K562 (cell line): ENCODE measurements at regions not wholly inside any gene's neighbourhood (a gene's known extent, or its start where the extent isn't known, plus 50 kb on each side); places are given as distances from the start of the nearest gene placed in this dataset.

Experiments
- ATAC-seq: fragments of 200-7000 bp; cut with Tn5 transposase; 3 replicates; pipeline ENCODE4 v1.9.1; 2020; ENCODE audit warnings: moderate library complexity
- BruUV-seq: library from RNA; stranded (reverse); fragments of 400-500 nt; replicated peaks from 2 replicates; lab custom pipeline; 2021; lab: Mats Ljungman, UMichigan
- CTCF ChIA-PET: fragments of 300-600 bp; formaldehyde crosslinking; extraction: SDS; loops from one replicate; lab custom pipeline; 2021; ENCODE audit warnings: low intra/inter-chr PET ratio; lab: Yijun Ruan, JAX
- POLR2A ChIA-PET: fragments of 300-600, 350-650 bp; sonication (Branson Sonifier 250); formaldehyde crosslinking; extraction: SDS; loops from one replicate; lab custom pipeline; 2021; ENCODE audit warnings: antibody characterized with exemption, inconsistent platforms; lab: Yijun Ruan, JAX
- DNase-seq, 4 experiments: peaks; one replicate each; pipeline versions ENCODE4 v3.0.0 to v3.0.0-alpha.2; 2011 to 2018; ENCODE audit warnings: low spot score in 3 of 4, mixed read lengths in 3 of 4; ENCODE audit errors: extremely low read depth in 1 of 4
- FAIRE-seq: peaks from 2 replicates; lab custom pipeline; 2011; peaks lifted over from hg19 to GRCh38; lab: Jason Lieb, UNC
- H2AFZ ChIP-seq: 2 replicates; pipeline ENCODE4 v1.6.0; 2011; ENCODE audit warnings: low read depth, low read length, control low read depth, inconsistent platforms
- H3K27ac ChIP-seq: fragments of 200-600 bp; 3 replicates; pipeline ENCODE4 v1.8.0; 2011; ENCODE audit warnings: low read depth, mild to moderate bottlenecking, control low read depth, inconsistent platforms, low read length, moderate library complexity, mixed read lengths; ENCODE audit errors: extremely low read depth
- H3K27me3 ChIP-seq, 2 experiments: fragments of 300-600 bp in 1 of 2; 2 replicates in 1 of 2; 3 replicates in 1 of 2; pipeline versions ENCODE4 v1.6.0 to v1.8.0; 2011; ENCODE audit warnings: inconsistent platforms in 2 of 2, low read length in 2 of 2, mild to moderate bottlenecking in 1 of 2, mixed read lengths in 1 of 2, moderate library complexity in 1 of 2; ENCODE audit not compliant: control insufficient read depth in 2 of 2, insufficient read depth in 2 of 2
- H3K36me3 ChIP-seq: fragments of 300-600 bp; 3 replicates; pipeline ENCODE4 v1.8.0; 2011; ENCODE audit warnings: mild to moderate bottlenecking, low read length, inconsistent platforms; ENCODE audit not compliant: control insufficient read depth, insufficient read depth
- H3K4me1 ChIP-seq, 2 experiments: fragments of 200-600 bp in 1 of 2; replicated peaks in 1 of 2; 2 replicates in 1 of 2; 3 replicates in 1 of 2; pipeline versions ENCODE4 v1.5.1 to v1.8.0; 2011; ENCODE audit warnings: inconsistent platforms in 2 of 2, low read length in 2 of 2, mild to moderate bottlenecking in 1 of 2, mixed read lengths in 1 of 2, moderate library complexity in 1 of 2; ENCODE audit not compliant: control insufficient read depth in 2 of 2, insufficient read depth in 2 of 2
- H3K4me2 ChIP-seq: 2 replicates; pipeline ENCODE4 v1.6.1; 2011; ENCODE audit warnings: low read length, control low read depth, inconsistent platforms, mixed read lengths; ENCODE audit not compliant: insufficient read depth
- H3K4me3 ChIP-seq: fragments of 200-600 bp; sonication (generic), shearing (Covaris generic); 2 replicates; pipeline ENCODE4 v1.5.1; 2016; ENCODE audit warnings: control low read depth, inconsistent platforms
- H3K79me2 ChIP-seq: fragments of 200-600 bp; 3 replicates; pipeline ENCODE4 v1.8.0; 2011; ENCODE audit warnings: low read length, inconsistent platforms; ENCODE audit not compliant: control insufficient read depth, insufficient read depth
- H3K9ac ChIP-seq, 2 experiments: 2 replicates each; pipeline versions ENCODE4 v1.6.0 to v1.6.1; 2011; ENCODE audit warnings: low read depth in 2 of 2, low read length in 2 of 2, control low read depth in 1 of 2, inconsistent platforms in 1 of 2, mild to moderate bottlenecking in 1 of 2, mixed read lengths in 1 of 2; ENCODE audit not compliant: insufficient read depth in 1 of 2
- H3K9me1 ChIP-seq: one replicate; pipeline ENCODE4 v1.6.0; 2011; ENCODE audit warnings: inconsistent platforms, mild to moderate bottlenecking, low read length, moderate library complexity; ENCODE audit not compliant: control insufficient read depth, insufficient read depth
- H3K9me3 ChIP-seq: replicated peaks from 2 replicates; pipeline ENCODE4 v1.5.1; 2011; ENCODE audit warnings: low read depth, low read length, inconsistent platforms; ENCODE audit not compliant: control insufficient read depth, insufficient read depth
- H4K20me1 ChIP-seq: replicated peaks from 2 replicates; pipeline ENCODE4 v1.6.1; 2011; ENCODE audit warnings: low read length, inconsistent platforms, mixed read lengths; ENCODE audit not compliant: control insufficient read depth, insufficient read depth
- DNMT1 ChIP-seq: fragments of 450-650 bp; IDR thresholded peaks from 2 replicates; pipeline ENCODE4 v1.6.1; 2016; ENCODE audit warnings: antibody characterized with exemption, mild to moderate bottlenecking
- WGBS: fragments of 100-300 bp; shearing (Covaris generic); methylation state at CpG from one replicate; pipeline ENCODE4 v1.1.6; 2016; ENCODE audit warnings: low coverage, mixed read lengths; ENCODE audit not compliant: insufficient coverage; ENCODE audit errors: missing lambda C conversion rate; 5-methylcytosine and 5-hydroxymethylcytosine counted together
- in situ Hi-C: fragments of 300-500 bp; cut with MboI; formaldehyde crosslinking; loops from 4 replicates; pipeline ENCODE4 v1.15.0; 2018; ENCODE audit warnings: inconsistent platforms, mixed read lengths
- intact Hi-C: fragments of 100-400 bp; cut with micrococcal nuclease; formaldehyde crosslinking; loops from 2 replicates; pipeline ENCODE4 v1.14.2; 2022
- TF ChIP-seq, protein P1 (sequence below): fragments of 450-650 bp; formaldehyde crosslinking; conservative IDR thresholded peaks from 2 replicates; pipeline ENCODE4 v1.4.0; 2022; ENCODE audit warnings: mild to moderate bottlenecking, missing genetic modification characterization
- TF ChIP-seq, protein P2 (sequence below), 2 experiments: fragments of 450-650 bp in 1 of 2; sonication (generic) in 1 of 2; formaldehyde crosslinking in 1 of 2; IDR thresholded peaks; 2 replicates each; pipeline versions ENCODE4 v1.7.1 to v1.9.0; 2016 to 2022; ENCODE audit warnings: inconsistent platforms in 1 of 2, mild to moderate bottlenecking in 1 of 2, missing genetic modification reagents in 1 of 2

DNA sequence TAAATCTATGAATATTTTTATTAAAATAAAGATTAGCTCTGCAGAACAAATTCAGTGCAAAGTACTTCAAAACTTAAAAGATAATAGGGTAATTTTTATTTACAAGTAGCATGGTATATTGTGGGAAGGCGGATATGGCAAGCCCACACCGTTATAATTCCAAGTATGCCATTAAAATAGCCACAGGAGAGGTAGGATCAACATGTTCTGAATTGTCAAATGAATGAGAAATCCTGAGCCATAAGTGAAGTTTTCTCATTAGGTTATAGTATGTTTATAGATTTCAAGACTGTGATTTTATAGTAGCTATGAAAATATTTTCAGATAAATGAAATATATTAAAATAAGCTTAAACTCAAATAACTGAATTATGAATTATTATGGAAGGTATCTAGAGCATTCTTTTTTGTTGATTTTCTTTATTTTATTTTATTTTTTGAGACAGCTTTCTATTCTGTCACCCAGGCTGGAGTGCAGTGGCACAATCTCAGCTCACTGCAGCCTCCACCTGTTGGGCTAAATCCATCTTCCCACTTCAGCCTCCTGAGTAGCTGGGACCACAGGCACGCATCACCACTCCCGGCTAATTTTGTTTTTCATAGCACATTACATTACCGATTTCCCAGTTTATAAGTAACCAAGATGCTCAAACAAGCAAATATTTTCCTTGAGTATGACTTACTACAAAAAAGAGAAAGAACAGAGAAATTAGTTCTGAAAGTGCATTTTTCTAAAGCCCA, 956.6 kb downstream of the GATA3 start:
- POLR2A ChIA-PET: no interaction called here
- H3K79me2 ChIP-seq: no peaks in the 10 kb centered on the region
- no peaks in the 10 kb centered on the region for H4K20me1 ChIP-seq
- intact Hi-C loops: no loop called here
- CTCF ChIA-PET: no interaction called here
- DNase-seq: no peak
- H3K9ac ChIP-seq: no peak overlapping the region
- no peak overlapping the region for H3K4me2 ChIP-seq
- H3K4me3 ChIP-seq: no peak overlapping the region
- no peak for ATAC-seq
- H2AFZ ChIP-seq: no peak overlapping the region
- H3K9me1 ChIP-seq: no peaks in the 10 kb centered on the region
- no peaks in the 10 kb centered on the region for H3K9me3 ChIP-seq
- H3K27me3 ChIP-seq: no peaks in the 10 kb centered on the region
- no peaks in the 10 kb centered on the region for H3K4me1 ChIP-seq
- WGBS: 4% methylated on average over 5 of the region's 5 CpGs
- no peaks in the 10 kb centered on the region for H3K36me3 ChIP-seq
- no TSS peak for BruUV-seq
- FAIRE-seq: no peak
- H3K27ac ChIP-seq: no peak overlapping the region
- TF ChIP-seq DNMT1: no peak
- TF ChIP-seq, protein P1, sequence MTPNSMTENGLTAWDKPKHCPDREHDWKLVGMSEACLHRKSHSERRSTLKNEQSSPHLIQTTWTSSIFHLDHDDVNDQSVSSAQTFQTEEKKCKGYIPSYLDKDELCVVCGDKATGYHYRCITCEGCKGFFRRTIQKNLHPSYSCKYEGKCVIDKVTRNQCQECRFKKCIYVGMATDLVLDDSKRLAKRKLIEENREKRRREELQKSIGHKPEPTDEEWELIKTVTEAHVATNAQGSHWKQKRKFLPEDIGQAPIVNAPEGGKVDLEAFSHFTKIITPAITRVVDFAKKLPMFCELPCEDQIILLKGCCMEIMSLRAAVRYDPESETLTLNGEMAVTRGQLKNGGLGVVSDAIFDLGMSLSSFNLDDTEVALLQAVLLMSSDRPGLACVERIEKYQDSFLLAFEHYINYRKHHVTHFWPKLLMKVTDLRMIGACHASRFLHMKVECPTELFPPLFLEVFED (CRISPR knock-in tag): no peak
- TF ChIP-seq, protein P2, sequence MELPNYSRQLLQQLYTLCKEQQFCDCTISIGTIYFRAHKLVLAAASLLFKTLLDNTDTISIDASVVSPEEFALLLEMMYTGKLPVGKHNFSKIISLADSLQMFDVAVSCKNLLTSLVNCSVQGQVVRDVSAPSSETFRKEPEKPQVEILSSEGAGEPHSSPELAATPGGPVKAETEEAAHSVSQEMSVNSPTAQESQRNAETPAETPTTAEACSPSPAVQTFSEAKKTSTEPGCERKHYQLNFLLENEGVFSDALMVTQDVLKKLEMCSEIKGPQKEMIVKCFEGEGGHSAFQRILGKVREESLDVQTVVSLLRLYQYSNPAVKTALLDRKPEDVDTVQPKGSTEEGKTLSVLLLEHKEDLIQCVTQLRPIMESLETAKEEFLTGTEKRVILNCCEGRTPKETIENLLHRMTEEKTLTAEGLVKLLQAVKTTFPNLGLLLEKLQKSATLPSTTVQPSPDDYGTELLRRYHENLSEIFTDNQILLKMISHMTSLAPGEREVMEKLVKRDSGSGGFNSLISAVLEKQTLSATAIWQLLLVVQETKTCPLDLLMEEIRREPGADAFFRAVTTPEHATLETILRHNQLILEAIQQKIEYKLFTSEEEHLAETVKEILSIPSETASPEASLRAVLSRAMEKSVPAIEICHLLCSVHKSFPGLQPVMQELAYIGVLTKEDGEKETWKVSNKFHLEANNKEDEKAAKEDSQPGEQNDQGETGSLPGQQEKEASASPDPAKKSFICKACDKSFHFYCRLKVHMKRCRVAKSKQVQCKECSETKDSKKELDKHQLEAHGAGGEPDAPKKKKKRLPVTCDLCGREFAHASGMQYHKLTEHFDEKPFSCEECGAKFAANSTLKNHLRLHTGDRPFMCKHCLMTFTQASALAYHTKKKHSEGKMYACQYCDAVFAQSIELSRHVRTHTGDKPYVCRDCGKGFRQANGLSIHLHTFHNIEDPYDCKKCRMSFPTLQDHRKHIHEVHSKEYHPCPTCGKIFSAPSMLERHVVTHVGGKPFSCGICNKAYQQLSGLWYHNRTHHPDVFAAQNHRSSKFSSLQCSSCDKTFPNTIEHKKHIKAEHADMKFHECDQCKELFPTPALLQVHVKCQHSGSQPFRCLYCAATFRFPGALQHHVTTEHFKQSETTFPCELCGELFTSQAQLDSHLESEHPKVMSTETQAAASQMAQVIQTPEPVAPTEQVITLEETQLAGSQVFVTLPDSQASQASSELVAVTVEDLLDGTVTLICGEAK (IDR thresholded peaks at IDR 0.05): no peak
- TF ChIP-seq, protein P2 (CRISPR knock-in tag; IDR thresholded peaks at IDR 0.05): no peak
- in situ Hi-C loops: no loop called here
